Kidney (tissue), 13 donors: ENCODE measurements at regions not wholly inside any gene's neighbourhood (a gene's known extent, or its start where the extent isn't known, plus 50 kb on each side); places are given as distances from the start of the nearest gene placed in this dataset.
A peak's percentile ranks its signal among the peaks of the same experiment; 100 is the strongest.

Experiments
- DNase-seq, 5 donors: peaks; one replicate each; pipeline ENCODE4 v3.0.0-alpha.2; 2013 to 2020
- FAIRE-seq: peaks from 2 replicates; lab custom pipeline; 2012; peaks lifted over from hg19 to GRCh38; lab: Jason Lieb, UNC
- H3K27ac ChIP-seq, 2 donors: one replicate each; pipeline ENCODE4 v1.7.0; 2013; ENCODE audit warnings: low read depth in 2 of 2, low read length in 2 of 2, inconsistent platforms in 1 of 2
- H3K27me3 ChIP-seq: one replicate; pipeline ENCODE4 v1.7.1; 2013; ENCODE audit warnings: low read length, inconsistent platforms; ENCODE audit not compliant: control insufficient read depth, insufficient read depth
- H3K36me3 ChIP-seq, 3 donors: one replicate each; pipeline versions ENCODE4 v1.7.0 to v1.7.1; 2013; ENCODE audit warnings: low read length in 3 of 3, control low read depth in 1 of 3, inconsistent platforms in 1 of 3; ENCODE audit not compliant: insufficient read depth in 3 of 3, control insufficient read depth in 2 of 3
- H3K4me1 ChIP-seq, 3 donors: one replicate each; pipeline versions ENCODE4 v1.7.0 to v1.7.1; 2013; ENCODE audit warnings: low read length in 3 of 3, inconsistent platforms in 1 of 3, low read depth in 1 of 3; ENCODE audit not compliant: control insufficient read depth in 2 of 3, insufficient read depth in 2 of 3
- H3K4me3 ChIP-seq, 3 donors: one replicate each; pipeline versions ENCODE4 v1.7.0 to v1.8.1; 2013; ENCODE audit warnings: low read length in 3 of 3, control low read depth in 1 of 3, inconsistent platforms in 1 of 3
- H3K9ac ChIP-seq, 3 donors: one replicate each; pipeline versions ENCODE4 v1.7.0 to v1.7.1; 2013; ENCODE audit warnings: low read length in 3 of 3, control low read depth in 1 of 3, inconsistent platforms in 1 of 3
- H3K9me3 ChIP-seq, 3 donors: one replicate each; pipeline versions ENCODE4 v1.7.0 to v1.7.1; 2013; ENCODE audit warnings: low read length in 3 of 3, control low read depth in 1 of 3, inconsistent platforms in 1 of 3; ENCODE audit not compliant: control insufficient read depth in 2 of 3, insufficient read depth in 1 of 3
- CTCF ChIP-seq: IDR thresholded peaks from 3 replicates; pipeline ENCODE4 v1.5.1; 2012; ENCODE audit warnings: mild to moderate bottlenecking, moderate library complexity, borderline replicate concordance; ENCODE audit not compliant: insufficient read depth; ENCODE audit errors: extremely low read depth
- intact Hi-C: fragments of 100-400 bp; cut with DNase I; formaldehyde crosslinking; loops from one replicate; pipeline ENCODE4 v1.11.1; 2022
- donor health status: control.
- donor health status: control.
- donor health status: control.
- donor health status: control.
- donor health status: control.
- donor health status: DM: yes; HTN: yes; CAD: no.
- donor health status: Normal renal cell carcinoma (clear cell type).

- Histone ChIP-seq H3K27me3 (no peaks in the 10 kb centered on the region), H3K36me3 (no peaks in the 10 kb centered on the region), H3K4me3 (peak overlapping the region in 1 of 3 donors; percentile 38), H3K9ac (no peak overlapping the region), H3K9me3 (no peaks in the 10 kb centered on the region), H3K27ac (no peak overlapping the region), H3K4me1 (peaks cover 2 to 8% (median 3%) of the 10 kb centered on the region in 3 donors)
- DNase-seq = peak in 1 of 5 donors; percentile 19
- FAIRE-seq = no peak
- intact Hi-C loops = no loop called here
- TF ChIP-seq CTCF = no peak
Observed at GRCh38 chr10:113382691-113383090, 170.2 kb upstream of the HABP2 start.

GRCh38 chr10:113384181-113384580 lies 168.7 kb upstream of the HABP2 start:
- no peak overlapping the region for H3K27ac ChIP-seq
- FAIRE-seq = no peak

GRCh38 chr10:113385021-113385999 lies 167.5 kb upstream of the HABP2 start:
- Histone ChIP-seq H3K4me3 (peak overlapping the region in 1 of 3 donors; percentile 4), H3K9me3 (no peaks in the 10 kb centered on the region), H3K27me3 (no peaks in the 10 kb centered on the region), H3K36me3 (no peaks in the 10 kb centered on the region), H3K4me1 (peaks cover 2 to 8% (median 3%) of the 10 kb centered on the region in 3 donors), H3K9ac (peak overlapping the region in 1 of 3 donors; percentile 20), H3K27ac (no peak overlapping the region)
- intact Hi-C loops = no loop called here
- peak; percentile 91 to 98 (median 94) for DNase-seq
- TF ChIP-seq CTCF = peak; percentile 90
- peak; percentile 79 for FAIRE-seq

More at GRCh38 chr10:113384181-113384580, 168.7 kb upstream of the HABP2 start:
- no peak for DNase-seq
- Histone ChIP-seq H3K4me3 (no peak overlapping the region), H3K4me1 (peaks cover 2 to 8% (median 3%) of the 10 kb centered on the region in 3 donors), H3K36me3 (no peaks in the 10 kb centered on the region), H3K9ac (no peak overlapping the region), H3K9me3 (no peaks in the 10 kb centered on the region), H3K27me3 (no peaks in the 10 kb centered on the region)
- intact Hi-C loops = no loop called here
- no peak for TF ChIP-seq CTCF
